ENCODE measurements at regions not wholly inside any gene's neighbourhood (a gene's known extent, or its start where the extent isn't known, plus 50 kb on each side); places are given as distances from the start of the nearest gene placed in this dataset.

DNA sequence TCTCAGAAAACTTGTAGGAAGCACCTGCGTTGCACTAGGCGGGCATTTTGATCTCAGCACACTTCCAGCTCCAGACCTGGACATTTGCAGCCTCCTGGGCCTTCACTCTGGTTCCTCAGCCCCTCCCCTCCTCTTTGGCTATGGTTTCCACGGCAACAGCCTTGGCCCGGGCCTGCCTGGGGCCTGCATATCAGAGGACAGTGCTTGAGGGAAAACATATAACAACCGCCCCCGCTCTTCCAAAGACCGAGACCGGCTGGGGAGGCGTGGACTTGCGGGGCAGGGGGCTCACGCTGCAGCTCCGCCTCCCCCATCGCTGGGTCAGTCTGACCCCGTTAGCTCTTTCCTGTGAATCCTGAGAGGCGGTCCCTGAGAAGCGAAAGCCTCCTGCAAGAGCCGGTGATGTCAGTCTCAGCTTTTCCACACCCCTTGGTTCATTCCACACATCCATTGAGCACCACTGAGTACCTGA is 125.7 kb upstream of the PEG3 start:
- Histone ChIP-seq H3K9me1 (ENCODE audit: control insufficient read depth, insufficient read depth, low read length) (no peaks in the 10 kb centered on the region), H4K20me1 (replicated peaks; ENCODE audit: control insufficient read depth, insufficient read depth, low read length) (no peaks in the 10 kb centered on the region), H3K9ac (ENCODE audit: insufficient read depth in 1 of 2, low read depth in 2 of 2, low read length in 2 of 2) (no peak overlapping the region), H3K4me3 (no peak overlapping the region), H3K27ac (ENCODE audit: extremely low read depth, low read depth, low read length) (no peak overlapping the region), H2AFZ (ENCODE audit: low read depth, low read length) (no peak overlapping the region), H3K79me2 (ENCODE audit: control insufficient read depth, insufficient read depth, low read length) (no peaks in the 10 kb centered on the region), H3K36me3 (ENCODE audit: control insufficient read depth, insufficient read depth, low read length) (no peaks in the 10 kb centered on the region), H3K4me2 (ENCODE audit: insufficient read depth, low read length) (no peak overlapping the region), H3K9me3 (replicated peaks; ENCODE audit: control insufficient read depth, insufficient read depth, low read depth, low read length) (no peaks in the 10 kb centered on the region), H3K4me1 (replicated peaks in 1 of 2; ENCODE audit: control insufficient read depth in 2 of 2, insufficient read depth in 2 of 2, low read length in 2 of 2) (no peaks in the 10 kb centered on the region), H3K27me3 (ENCODE audit: control insufficient read depth in 2 of 2, insufficient read depth in 2 of 2, low read length in 2 of 2) (no peaks in the 10 kb centered on the region)
- DNase-seq (ENCODE audit: extremely low read depth in 1 of 4, low spot score in 3 of 4) = no peak
- TF ChIP-seq RFX5 (IDR thresholded peaks at IDR 0.05; ENCODE audit: low read depth, low read length) (no peak), COPS2 (conservative IDR thresholded peaks at IDR 0.05) (no peak), SRSF7 (optimal IDR thresholded peaks at IDR 0.05; ENCODE audit: low read depth, low read length) (no peak), NFXL1 (CRISPR knock-in tag; IDR thresholded peaks at IDR 0.05) (no peak), SIN3A (IDR thresholded peaks at IDR 0.05; ENCODE audit: borderline replicate concordance in 2 of 2, control insufficient read depth in 1 of 2, low read depth in 2 of 2, low read length in 2 of 2) (no peak), ZNF445 (CRISPR knock-in tag; IDR thresholded peaks at IDR 0.05; ENCODE audit: low read depth) (no peak)
- TF ChIP-seq, protein P1, sequence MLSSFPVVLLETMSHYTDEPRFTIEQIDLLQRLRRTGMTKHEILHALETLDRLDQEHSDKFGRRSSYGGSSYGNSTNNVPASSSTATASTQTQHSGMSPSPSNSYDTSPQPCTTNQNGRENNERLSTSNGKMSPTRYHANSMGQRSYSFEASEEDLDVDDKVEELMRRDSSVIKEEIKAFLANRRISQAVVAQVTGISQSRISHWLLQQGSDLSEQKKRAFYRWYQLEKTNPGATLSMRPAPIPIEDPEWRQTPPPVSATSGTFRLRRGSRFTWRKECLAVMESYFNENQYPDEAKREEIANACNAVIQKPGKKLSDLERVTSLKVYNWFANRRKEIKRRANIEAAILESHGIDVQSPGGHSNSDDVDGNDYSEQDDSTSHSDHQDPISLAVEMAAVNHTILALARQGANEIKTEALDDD (IDR thresholded peaks at IDR 0.05) = no peak
- TF ChIP-seq, protein P2, sequence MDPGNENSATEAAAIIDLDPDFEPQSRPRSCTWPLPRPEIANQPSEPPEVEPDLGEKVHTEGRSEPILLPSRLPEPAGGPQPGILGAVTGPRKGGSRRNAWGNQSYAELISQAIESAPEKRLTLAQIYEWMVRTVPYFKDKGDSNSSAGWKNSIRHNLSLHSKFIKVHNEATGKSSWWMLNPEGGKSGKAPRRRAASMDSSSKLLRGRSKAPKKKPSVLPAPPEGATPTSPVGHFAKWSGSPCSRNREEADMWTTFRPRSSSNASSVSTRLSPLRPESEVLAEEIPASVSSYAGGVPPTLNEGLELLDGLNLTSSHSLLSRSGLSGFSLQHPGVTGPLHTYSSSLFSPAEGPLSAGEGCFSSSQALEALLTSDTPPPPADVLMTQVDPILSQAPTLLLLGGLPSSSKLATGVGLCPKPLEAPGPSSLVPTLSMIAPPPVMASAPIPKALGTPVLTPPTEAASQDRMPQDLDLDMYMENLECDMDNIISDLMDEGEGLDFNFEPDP (CRISPR knock-in tag; IDR thresholded peaks at IDR 0.05) = no peak
- TF ChIP-seq, protein P3, sequence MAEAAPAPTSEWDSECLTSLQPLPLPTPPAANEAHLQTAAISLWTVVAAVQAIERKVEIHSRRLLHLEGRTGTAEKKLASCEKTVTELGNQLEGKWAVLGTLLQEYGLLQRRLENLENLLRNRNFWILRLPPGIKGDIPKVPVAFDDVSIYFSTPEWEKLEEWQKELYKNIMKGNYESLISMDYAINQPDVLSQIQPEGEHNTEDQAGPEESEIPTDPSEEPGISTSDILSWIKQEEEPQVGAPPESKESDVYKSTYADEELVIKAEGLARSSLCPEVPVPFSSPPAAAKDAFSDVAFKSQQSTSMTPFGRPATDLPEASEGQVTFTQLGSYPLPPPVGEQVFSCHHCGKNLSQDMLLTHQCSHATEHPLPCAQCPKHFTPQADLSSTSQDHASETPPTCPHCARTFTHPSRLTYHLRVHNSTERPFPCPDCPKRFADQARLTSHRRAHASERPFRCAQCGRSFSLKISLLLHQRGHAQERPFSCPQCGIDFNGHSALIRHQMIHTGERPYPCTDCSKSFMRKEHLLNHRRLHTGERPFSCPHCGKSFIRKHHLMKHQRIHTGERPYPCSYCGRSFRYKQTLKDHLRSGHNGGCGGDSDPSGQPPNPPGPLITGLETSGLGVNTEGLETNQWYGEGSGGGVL (CRISPR knock-in tag; IDR thresholded peaks at IDR 0.05) = no peak
- TF ChIP-seq, protein P4, sequence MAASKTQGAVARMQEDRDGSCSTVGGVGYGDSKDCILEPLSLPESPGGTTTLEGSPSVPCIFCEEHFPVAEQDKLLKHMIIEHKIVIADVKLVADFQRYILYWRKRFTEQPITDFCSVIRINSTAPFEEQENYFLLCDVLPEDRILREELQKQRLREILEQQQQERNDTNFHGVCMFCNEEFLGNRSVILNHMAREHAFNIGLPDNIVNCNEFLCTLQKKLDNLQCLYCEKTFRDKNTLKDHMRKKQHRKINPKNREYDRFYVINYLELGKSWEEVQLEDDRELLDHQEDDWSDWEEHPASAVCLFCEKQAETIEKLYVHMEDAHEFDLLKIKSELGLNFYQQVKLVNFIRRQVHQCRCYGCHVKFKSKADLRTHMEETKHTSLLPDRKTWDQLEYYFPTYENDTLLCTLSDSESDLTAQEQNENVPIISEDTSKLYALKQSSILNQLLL (CRISPR knock-in tag; IDR thresholded peaks at IDR 0.05; ENCODE audit: borderline replicate concordance) = no peak
- BruUV-seq (replicated peaks) = no TSS peak
- ChIA-PET CTCF (ENCODE audit: low intra/inter-chr PET ratio) (no interaction called here), POLR2A (no interaction called here)
- in situ Hi-C loops (cut with MboI) = no loop called here
- 3% methylated on average over 17 of the region's 17 CpGs for WGBS (ENCODE audit: insufficient coverage, low coverage, missing lambda C conversion rate)
- ATAC-seq = no peak
- no peak for FAIRE-seq
- intact Hi-C loops (cut with micrococcal nuclease) = no loop called here

Data from K562 (cell line).